ENCODE measurements at regions not wholly inside any gene's neighbourhood (a gene's known extent, or its start where the extent isn't known, plus 50 kb on each side); places are given as distances from the start of the nearest gene placed in this dataset.
"Not testable (repeated sequence)": the region's sequence is repeated elsewhere in the genome, so short reads cannot be mapped to it uniquely, and the experiment has no call there.

GRCh38 chr19:23547156-23547555 lies 139.9 kb downstream of the ZNF675 start:
- Mint-ChIP-seq H3K4me1 (no peaks in the 10 kb centered on the region), H3K36me3 (ENCODE audit: low read depth) (no peaks in the 10 kb centered on the region), H3K27ac (no peak overlapping the region), H3K27me3 (no peaks in the 10 kb centered on the region), H3K4me3 (no peak overlapping the region), H3K9me3 (peaks cover 4% of the 10 kb centered on the region)
- DNase-seq (no peak), ATAC-seq (no peak)

GRCh38 chr19:23543351-23543750 lies 143.7 kb downstream of the ZNF675 start:
- Mint-ChIP-seq H3K27ac (no peak overlapping the region), H3K27me3 (no peaks in the 10 kb centered on the region), H3K36me3 (ENCODE audit: low read depth) (peaks cover 1% of the 10 kb centered on the region), H3K9me3 (no peaks in the 10 kb centered on the region), H3K4me1 (no peaks in the 10 kb centered on the region), H3K4me3 (no peak overlapping the region)
- ATAC-seq (no peak), DNase-seq (no peak)

GRCh38 chr19:23542562-23542961 lies 144.4 kb downstream of the ZNF675 start:
- Mint-ChIP-seq H3K4me3 (no peak overlapping the region), H3K36me3 (ENCODE audit: low read depth) (peaks cover 1% of the 10 kb centered on the region), H3K9me3 (no peaks in the 10 kb centered on the region), H3K27me3 (no peaks in the 10 kb centered on the region), H3K4me1 (no peaks in the 10 kb centered on the region), H3K27ac (no peak overlapping the region)
- ATAC-seq (no peak), DNase-seq (no peak)

- H3K27me3 Mint-ChIP-seq, result no peaks in the 10 kb centered on the region
- H3K27ac Mint-ChIP-seq, result no peak overlapping the region
Observed at GRCh38 chr19:23541991-23542390, 145.0 kb downstream of the ZNF675 start.

GRCh38 chr19:23540180-23540579 lies 144.9 kb upstream of the ZNF91 start:
- not testable (repeated sequence) for H3K4me3 Mint-ChIP-seq

More at GRCh38 chr19:23541991-23542390, 145.0 kb downstream of the ZNF675 start:
- Mint-ChIP-seq H3K4me3 (no peak overlapping the region), H3K36me3 (ENCODE audit: low read depth) (peaks cover 1% of the 10 kb centered on the region), H3K9me3 (no peaks in the 10 kb centered on the region), H3K4me1 (no peaks in the 10 kb centered on the region)
- ATAC-seq, result no peak
- no peak for DNase-seq

GRCh38 chr19:23539499-23539898 lies 144.2 kb upstream of the ZNF91 start:
- Mint-ChIP-seq H3K27ac (no peak overlapping the region), H3K4me1 (no peaks in the 10 kb centered on the region), H3K4me3 (no peak overlapping the region), H3K27me3 (no peaks in the 10 kb centered on the region), H3K36me3 (ENCODE audit: low read depth) (peaks cover 1% of the 10 kb centered on the region), H3K9me3 (no peaks in the 10 kb centered on the region)
- DNase-seq (no peak), ATAC-seq (no peak)

More at GRCh38 chr19:23540180-23540579, 144.9 kb upstream of the ZNF91 start:
- not testable (repeated sequence) for ATAC-seq; H3K9me3 Mint-ChIP-seq; H3K27ac Mint-ChIP-seq; H3K27me3 Mint-ChIP-seq; DNase-seq; H3K36me3 Mint-ChIP-seq (ENCODE audit: low read depth); H3K4me1 Mint-ChIP-seq

GRCh38 chr19:23537136-23537535 lies 141.9 kb upstream of the ZNF91 start:
- not testable (repeated sequence) for H3K27me3 Mint-ChIP-seq; ATAC-seq; H3K4me1 Mint-ChIP-seq; DNase-seq; H3K4me3 Mint-ChIP-seq; H3K9me3 Mint-ChIP-seq; H3K27ac Mint-ChIP-seq; H3K36me3 Mint-ChIP-seq (ENCODE audit: low read depth)

GRCh38 chr19:23536341-23536740 lies 141.1 kb upstream of the ZNF91 start:
- not testable (repeated sequence) for H3K4me3 Mint-ChIP-seq; DNase-seq; ATAC-seq; H3K27me3 Mint-ChIP-seq; H3K27ac Mint-ChIP-seq; H3K9me3 Mint-ChIP-seq; H3K36me3 Mint-ChIP-seq (ENCODE audit: low read depth); H3K4me1 Mint-ChIP-seq

GRCh38 chr19:23535901-23536300 lies 140.6 kb upstream of the ZNF91 start:
- ATAC-seq; DNase-seq; H3K4me3 Mint-ChIP-seq; H3K27me3 Mint-ChIP-seq; H3K36me3 Mint-ChIP-seq (ENCODE audit: low read depth); H3K9me3 Mint-ChIP-seq; H3K4me1 Mint-ChIP-seq; H3K27ac Mint-ChIP-seq: not testable (repeated sequence)

- not testable (repeated sequence) for H3K27me3 Mint-ChIP-seq; H3K4me3 Mint-ChIP-seq; H3K36me3 Mint-ChIP-seq (ENCODE audit: low read depth); H3K4me1 Mint-ChIP-seq; ATAC-seq; DNase-seq; H3K27ac Mint-ChIP-seq
- H3K9me3 Mint-ChIP-seq, result peaks cover 25% of the 10 kb centered on the region
Observed at GRCh38 chr19:23533441-23533840, 138.2 kb upstream of the ZNF91 start.

- no peak overlapping the region for H3K27ac Mint-ChIP-seq
- no peaks in the 10 kb centered on the region for H3K27me3 Mint-ChIP-seq
- peaks cover 30% of the 10 kb centered on the region for H3K9me3 Mint-ChIP-seq
- H3K36me3 Mint-ChIP-seq (ENCODE audit: low read depth), result no peaks in the 10 kb centered on the region
- DNase-seq (no peak), ATAC-seq (no peak)
- H3K4me1 Mint-ChIP-seq, result no peaks in the 10 kb centered on the region
- H3K4me3 Mint-ChIP-seq, result no peak overlapping the region
Observed at GRCh38 chr19:23531976-23532375, 136.7 kb upstream of the ZNF91 start.

GRCh38 chr19:23531231-23531790 lies 136.0 kb upstream of the ZNF91 start:
- ATAC-seq, result no peak
- H3K36me3 Mint-ChIP-seq (ENCODE audit: low read depth), result no peaks in the 10 kb centered on the region
- H3K27me3 Mint-ChIP-seq, result no peaks in the 10 kb centered on the region
- H3K4me1 Mint-ChIP-seq, result no peaks in the 10 kb centered on the region
- H3K9me3 Mint-ChIP-seq, result peaks cover 30% of the 10 kb centered on the region
- DNase-seq, result no peak
- H3K27ac Mint-ChIP-seq, result no peak overlapping the region
- no peak overlapping the region for H3K4me3 Mint-ChIP-seq

GRCh38 chr19:23528376-23528775 lies 133.1 kb upstream of the ZNF91 start:
- Mint-ChIP-seq H3K9me3 (peaks cover 35% of the 10 kb centered on the region), H3K4me1 (no peaks in the 10 kb centered on the region), H3K4me3 (no peak overlapping the region), H3K36me3 (ENCODE audit: low read depth) (no peaks in the 10 kb centered on the region), H3K27me3 (no peaks in the 10 kb centered on the region), H3K27ac (no peak overlapping the region)
- DNase-seq (no peak), ATAC-seq (no peak)

- Mint-ChIP-seq H3K9me3 (peaks cover 36% of the 10 kb centered on the region), H3K36me3 (ENCODE audit: low read depth) (peaks cover under 1% of the 10 kb centered on the region), H3K27ac (no peak overlapping the region), H3K4me3 (no peak overlapping the region), H3K4me1 (no peaks in the 10 kb centered on the region), H3K27me3 (no peaks in the 10 kb centered on the region)
- ATAC-seq (peak; percentile 46), DNase-seq (no peak)
Observed at GRCh38 chr19:23527797-23528196, 132.5 kb upstream of the ZNF91 start.

GRCh38 chr19:23526302-23526701 lies 131.0 kb upstream of the ZNF91 start:
- Mint-ChIP-seq H3K9me3 (peaks cover 37% of the 10 kb centered on the region), H3K27ac (no peak overlapping the region), H3K4me1 (no peaks in the 10 kb centered on the region), H3K4me3 (no peak overlapping the region), H3K27me3 (no peaks in the 10 kb centered on the region), H3K36me3 (ENCODE audit: low read depth) (peaks cover 2% of the 10 kb centered on the region)
- ATAC-seq, result no peak
- no peak for DNase-seq

GRCh38 chr19:23525276-23525852 lies 130.1 kb upstream of the ZNF91 start:
- H3K4me3 Mint-ChIP-seq, result no peak overlapping the region
- no peak overlapping the region for H3K27ac Mint-ChIP-seq
- no peaks in the 10 kb centered on the region for H3K4me1 Mint-ChIP-seq
- peaks cover 34% of the 10 kb centered on the region for H3K9me3 Mint-ChIP-seq
- DNase-seq, result no peak
- peaks cover 2% of the 10 kb centered on the region for H3K36me3 Mint-ChIP-seq (ENCODE audit: low read depth)
- H3K27me3 Mint-ChIP-seq, result no peaks in the 10 kb centered on the region
- no peak for ATAC-seq
